ENCODE measurements at regions not wholly inside any gene's neighbourhood (a gene's known extent, or its start where the extent isn't known, plus 50 kb on each side); places are given as distances from the start of the nearest gene placed in this dataset.

DNA sequence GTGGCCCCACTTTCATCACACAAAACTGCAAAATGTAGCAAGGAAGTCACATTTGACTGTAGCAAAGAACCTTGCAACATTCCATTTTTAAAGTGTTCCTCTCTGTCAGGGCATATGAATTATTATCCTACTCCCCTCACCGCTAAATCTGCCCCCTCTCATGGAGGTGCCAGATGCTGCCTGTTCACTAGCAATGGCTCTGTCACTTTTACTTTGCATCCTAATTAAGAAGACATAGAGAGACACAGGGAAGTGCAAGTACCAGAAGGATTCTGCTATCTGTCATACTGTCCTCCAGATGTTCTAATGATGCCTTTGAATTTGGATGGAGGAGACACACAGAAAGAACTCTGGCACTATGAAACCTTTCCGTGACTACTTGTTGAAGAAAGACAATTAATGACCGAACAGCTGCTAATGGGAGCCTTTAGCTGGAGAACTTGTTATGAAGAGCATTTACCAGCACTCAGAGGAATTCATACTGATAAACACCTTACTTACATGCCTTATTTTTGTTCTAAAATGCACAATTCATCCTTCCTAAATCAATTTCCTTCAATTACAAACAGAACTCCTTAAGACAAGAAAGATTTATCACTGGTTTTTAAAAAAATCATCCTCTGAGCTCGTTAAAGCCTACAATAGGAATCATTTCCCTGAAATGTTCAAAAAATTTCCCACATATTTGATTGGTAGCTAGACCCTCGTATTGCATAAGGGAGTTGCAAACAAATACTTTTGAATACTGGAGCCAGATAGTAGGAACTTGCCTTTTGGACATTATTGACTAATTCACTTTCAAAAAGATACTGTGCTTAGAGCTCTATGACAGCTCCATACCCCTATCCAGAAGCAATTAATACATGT is 292.6 kb downstream of the UBE3D start (continued):
- TF ChIP-seq HIC1 (tag by site-specific recombination; IDR thresholded peaks at IDR 0.05) (no peak), ZBTB7A (tag by site-specific recombination; IDR thresholded peaks at IDR 0.05; ENCODE audit: low read depth) (no peak), ZNF132 (tag by site-specific recombination; IDR thresholded peaks at IDR 0.05; ENCODE audit: borderline replicate concordance) (no peak), ZNF596 (tag by site-specific recombination; IDR thresholded peaks at IDR 0.05) (no peak), ZFHX2 (tag by site-specific recombination; conservative IDR thresholded peaks at IDR 0.05) (no peak), ZNF248 (tag by site-specific recombination; IDR thresholded peaks at IDR 0.05) (no peak), ZNF341 (tag by site-specific recombination; IDR thresholded peaks at IDR 0.05; ENCODE audit: low read depth) (no peak)
- TF ChIP-seq, protein P1, sequence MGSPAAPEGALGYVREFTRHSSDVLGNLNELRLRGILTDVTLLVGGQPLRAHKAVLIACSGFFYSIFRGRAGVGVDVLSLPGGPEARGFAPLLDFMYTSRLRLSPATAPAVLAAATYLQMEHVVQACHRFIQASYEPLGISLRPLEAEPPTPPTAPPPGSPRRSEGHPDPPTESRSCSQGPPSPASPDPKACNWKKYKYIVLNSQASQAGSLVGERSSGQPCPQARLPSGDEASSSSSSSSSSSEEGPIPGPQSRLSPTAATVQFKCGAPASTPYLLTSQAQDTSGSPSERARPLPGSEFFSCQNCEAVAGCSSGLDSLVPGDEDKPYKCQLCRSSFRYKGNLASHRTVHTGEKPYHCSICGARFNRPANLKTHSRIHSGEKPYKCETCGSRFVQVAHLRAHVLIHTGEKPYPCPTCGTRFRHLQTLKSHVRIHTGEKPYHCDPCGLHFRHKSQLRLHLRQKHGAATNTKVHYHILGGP (tag by site-specific recombination; IDR thresholded peaks at IDR 0.05) = no peak
- TF ChIP-seq, protein P2, sequence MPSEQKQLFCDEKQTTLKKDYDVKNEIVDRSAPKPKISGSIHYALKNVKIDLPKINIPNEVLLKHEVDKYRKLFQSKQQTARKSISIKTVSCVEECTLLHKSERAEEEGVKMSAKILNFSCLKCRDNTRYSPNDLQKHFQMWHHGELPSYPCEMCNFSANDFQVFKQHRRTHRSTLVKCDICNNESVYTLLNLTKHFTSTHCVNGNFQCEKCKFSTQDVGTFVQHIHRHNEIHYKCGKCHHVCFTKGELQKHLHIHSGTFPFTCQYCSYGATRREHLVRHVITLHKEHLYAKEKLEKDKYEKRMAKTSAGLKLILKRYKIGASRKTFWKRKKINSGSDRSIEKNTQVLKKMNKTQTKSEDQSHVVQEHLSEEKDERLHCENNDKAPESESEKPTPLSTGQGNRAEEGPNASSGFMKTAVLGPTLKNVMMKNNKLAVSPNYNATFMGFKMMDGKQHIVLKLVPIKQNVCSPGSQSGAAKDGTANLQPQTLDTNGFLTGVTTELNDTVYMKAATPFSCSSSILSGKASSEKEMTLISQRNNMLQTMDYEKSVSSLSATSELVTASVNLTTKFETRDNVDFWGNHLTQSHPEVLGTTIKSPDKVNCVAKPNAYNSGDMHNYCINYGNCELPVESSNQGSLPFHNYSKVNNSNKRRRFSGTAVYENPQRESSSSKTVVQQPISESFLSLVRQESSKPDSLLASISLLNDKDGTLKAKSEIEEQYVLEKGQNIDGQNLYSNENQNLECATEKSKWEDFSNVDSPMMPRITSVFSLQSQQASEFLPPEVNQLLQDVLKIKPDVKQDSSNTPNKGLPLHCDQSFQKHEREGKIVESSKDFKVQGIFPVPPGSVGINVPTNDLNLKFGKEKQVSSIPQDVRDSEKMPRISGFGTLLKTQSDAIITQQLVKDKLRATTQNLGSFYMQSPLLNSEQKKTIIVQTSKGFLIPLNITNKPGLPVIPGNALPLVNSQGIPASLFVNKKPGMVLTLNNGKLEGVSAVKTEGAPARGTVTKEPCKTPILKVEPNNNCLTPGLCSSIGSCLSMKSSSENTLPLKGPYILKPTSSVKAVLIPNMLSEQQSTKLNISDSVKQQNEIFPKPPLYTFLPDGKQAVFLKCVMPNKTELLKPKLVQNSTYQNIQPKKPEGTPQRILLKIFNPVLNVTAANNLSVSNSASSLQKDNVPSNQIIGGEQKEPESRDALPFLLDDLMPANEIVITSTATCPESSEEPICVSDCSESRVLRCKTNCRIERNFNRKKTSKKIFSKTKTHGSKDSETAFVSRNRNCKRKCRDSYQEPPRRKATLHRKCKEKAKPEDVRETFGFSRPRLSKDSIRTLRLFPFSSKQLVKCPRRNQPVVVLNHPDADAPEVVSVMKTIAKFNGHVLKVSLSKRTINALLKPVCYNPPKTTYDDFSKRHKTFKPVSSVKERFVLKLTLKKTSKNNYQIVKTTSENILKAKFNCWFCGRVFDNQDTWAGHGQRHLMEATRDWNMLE (tag by site-specific recombination; conservative IDR thresholded peaks at IDR 0.05; ENCODE audit: low read depth) = no peak

DNA sequence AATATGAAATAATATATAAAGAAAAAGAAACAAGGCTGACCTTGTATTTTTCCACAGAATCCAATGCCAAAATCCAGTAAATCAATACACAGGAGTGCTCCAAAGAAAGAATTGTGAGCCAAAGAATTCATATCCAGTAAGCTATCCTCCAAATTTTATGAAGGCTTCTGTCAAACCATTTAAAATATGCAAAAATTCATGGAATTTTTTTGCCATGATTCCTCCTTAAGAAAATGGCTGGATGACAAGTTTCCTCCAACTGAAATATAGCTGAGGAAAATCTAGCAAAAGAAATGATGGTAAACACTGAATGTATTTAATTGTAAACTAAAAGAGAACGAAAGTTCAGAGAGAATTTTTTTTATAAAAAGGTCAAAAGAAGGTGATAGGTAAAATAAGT is 290.3 kb downstream of the UBE3D start:
- Histone ChIP-seq H3K9me3 (ENCODE audit: control insufficient read depth, insufficient read depth, low read depth, low read length) (no peaks in the 10 kb centered on the region), H3K36me3 (ENCODE audit: control insufficient read depth in 2 of 2, insufficient read depth in 1 of 2, low read length in 2 of 2) (no peaks in the 10 kb centered on the region), H3K4me3 (ENCODE audit: low read depth, low read length) (no peak overlapping the region), H3K27ac (ENCODE audit: extremely low read depth, low read depth, low read length) (no peak overlapping the region), H3K4me1 (ENCODE audit: control insufficient read depth, insufficient read depth, low read length) (no peaks in the 10 kb centered on the region)
- ChIA-PET CTCF (no interaction called here), POLR2A (no interaction called here)
- no peak for TF ChIP-seq ZNF768 (tag by site-specific recombination; IDR thresholded peaks at IDR 0.05)
- no peak for TF ChIP-seq ZNF747 (tag by site-specific recombination; IDR thresholded peaks at IDR 0.05)
- no peak for TF ChIP-seq ZNF10 (tag by site-specific recombination; IDR thresholded peaks at IDR 0.05)
- no peak for TF ChIP-seq ZNF549 (tag by site-specific recombination; IDR thresholded peaks at IDR 0.05)
- TF ChIP-seq AEBP2 (tag by site-specific recombination; IDR thresholded peaks at IDR 0.05; ENCODE audit: borderline replicate concordance) = no peak
- no peak for TF ChIP-seq ZNF677 (tag by site-specific recombination; IDR thresholded peaks at IDR 0.05)
- TF ChIP-seq BCL11A (tag by site-specific recombination; IDR thresholded peaks at IDR 0.05; ENCODE audit: low read depth) = no peak
- no peak for TF ChIP-seq ZNF837 (tag by site-specific recombination; IDR thresholded peaks at IDR 0.05)
- TF ChIP-seq REPIN1 (tag by site-specific recombination; IDR thresholded peaks at IDR 0.05; ENCODE audit: low read depth) = no peak
- TF ChIP-seq ZNF416 (tag by site-specific recombination; IDR thresholded peaks at IDR 0.05) = no peak
- no peak for TF ChIP-seq ZNF146 (tag by site-specific recombination; IDR thresholded peaks at IDR 0.05)
- TF ChIP-seq ZNF654 (tag by site-specific recombination; IDR thresholded peaks at IDR 0.05; ENCODE audit: low read depth) = no peak
- no peak for TF ChIP-seq ZNF529 (tag by site-specific recombination; IDR thresholded peaks at IDR 0.05; ENCODE audit: insufficient replicate concordance)
- TF ChIP-seq ZNF211 (tag by site-specific recombination; IDR thresholded peaks at IDR 0.05; ENCODE audit: low read depth) = no peak
- TF ChIP-seq GFI1B (tag by site-specific recombination; IDR thresholded peaks at IDR 0.05) = no peak
- no peak for TF ChIP-seq ZNF610 (tag by site-specific recombination; IDR thresholded peaks at IDR 0.05; ENCODE audit: borderline replicate concordance)
- TF ChIP-seq ZSCAN30 (tag by site-specific recombination; IDR thresholded peaks at IDR 0.05) = no peak

Data from HEK293 (cell line).